GM19397 (cell line): ENCODE measurements at regions not wholly inside any gene's neighbourhood (a gene's known extent, or its start where the extent isn't known, plus 50 kb on each side); places are given as distances from the start of the nearest gene placed in this dataset.
"Not testable (repeated sequence)": the region's sequence is repeated elsewhere in the genome, so short reads cannot be mapped to it uniquely, and the experiment has no call there.

Experiments used
- ATAC-seq: cut with Tn5 transposase; IDR thresholded peaks from one replicate; pipeline ENCODE4 v1.9.1; 2021; ENCODE audit warnings: mild to moderate bottlenecking, moderate library complexity; ENCODE audit not compliant: unreplicated experiment

- no peak for ATAC-seq
Observed at GRCh38 chr2:128414351-128414750, 95.7 kb upstream of the HS6ST1 start.

- no peak for ATAC-seq
Observed at GRCh38 chr2:128414946-128415778, 96.5 kb upstream of the HS6ST1 start.

- ATAC-seq = no peak
Observed at GRCh38 chr2:128415779-128416061, 97.1 kb upstream of the HS6ST1 start.

- no peak for ATAC-seq
Observed at GRCh38 chr2:128416109-128416785, 97.6 kb upstream of the HS6ST1 start.

- ATAC-seq = no peak
Observed at GRCh38 chr2:128416806-128417205, 98.1 kb upstream of the HS6ST1 start.

- ATAC-seq = not testable (repeated sequence)
Observed at GRCh38 chr2:128417264-128417663, 98.6 kb upstream of the HS6ST1 start.

- no peak for ATAC-seq
Observed at GRCh38 chr2:128420131-128420530, 101.5 kb upstream of the HS6ST1 start.

- ATAC-seq = no peak
Observed at GRCh38 chr2:128420776-128421175, 102.1 kb upstream of the HS6ST1 start.

GRCh38 chr2:128421286-128421685 is 102.6 kb upstream of the HS6ST1 start:
- ATAC-seq = no peak

GRCh38 chr2:128421861-128422311 is 103.2 kb upstream of the HS6ST1 start:
- no peak for ATAC-seq

GRCh38 chr2:128422571-128422970 is 103.9 kb upstream of the HS6ST1 start:
- no peak for ATAC-seq

- ATAC-seq = no peak
Observed at GRCh38 chr2:128423788-128424165, 105.1 kb upstream of the HS6ST1 start.

- ATAC-seq = no peak
Observed at GRCh38 chr2:128424406-128425171, 105.9 kb upstream of the HS6ST1 start.

GRCh38 chr2:128425216-128425615 is 106.5 kb upstream of the HS6ST1 start:
- ATAC-seq = no peak

GRCh38 chr2:128425731-128426620 is 107.3 kb upstream of the HS6ST1 start:
- ATAC-seq = no peak

- ATAC-seq = no peak
Observed at GRCh38 chr2:128427413-128427755, 108.7 kb upstream of the HS6ST1 start.

- no peak for ATAC-seq
Observed at GRCh38 chr2:128428415-128428814, 109.7 kb upstream of the HS6ST1 start.

- no peak for ATAC-seq
Observed at GRCh38 chr2:128432423-128432822, 113.8 kb upstream of the HS6ST1 start.

GRCh38 chr2:128433911-128434550 is 115.4 kb upstream of the HS6ST1 start:
- ATAC-seq = no peak
